ENCODE measurements at regions not wholly inside any gene's neighbourhood (a gene's known extent, or its start where the extent isn't known, plus 50 kb on each side); places are given as distances from the start of the nearest gene placed in this dataset.

DNA sequence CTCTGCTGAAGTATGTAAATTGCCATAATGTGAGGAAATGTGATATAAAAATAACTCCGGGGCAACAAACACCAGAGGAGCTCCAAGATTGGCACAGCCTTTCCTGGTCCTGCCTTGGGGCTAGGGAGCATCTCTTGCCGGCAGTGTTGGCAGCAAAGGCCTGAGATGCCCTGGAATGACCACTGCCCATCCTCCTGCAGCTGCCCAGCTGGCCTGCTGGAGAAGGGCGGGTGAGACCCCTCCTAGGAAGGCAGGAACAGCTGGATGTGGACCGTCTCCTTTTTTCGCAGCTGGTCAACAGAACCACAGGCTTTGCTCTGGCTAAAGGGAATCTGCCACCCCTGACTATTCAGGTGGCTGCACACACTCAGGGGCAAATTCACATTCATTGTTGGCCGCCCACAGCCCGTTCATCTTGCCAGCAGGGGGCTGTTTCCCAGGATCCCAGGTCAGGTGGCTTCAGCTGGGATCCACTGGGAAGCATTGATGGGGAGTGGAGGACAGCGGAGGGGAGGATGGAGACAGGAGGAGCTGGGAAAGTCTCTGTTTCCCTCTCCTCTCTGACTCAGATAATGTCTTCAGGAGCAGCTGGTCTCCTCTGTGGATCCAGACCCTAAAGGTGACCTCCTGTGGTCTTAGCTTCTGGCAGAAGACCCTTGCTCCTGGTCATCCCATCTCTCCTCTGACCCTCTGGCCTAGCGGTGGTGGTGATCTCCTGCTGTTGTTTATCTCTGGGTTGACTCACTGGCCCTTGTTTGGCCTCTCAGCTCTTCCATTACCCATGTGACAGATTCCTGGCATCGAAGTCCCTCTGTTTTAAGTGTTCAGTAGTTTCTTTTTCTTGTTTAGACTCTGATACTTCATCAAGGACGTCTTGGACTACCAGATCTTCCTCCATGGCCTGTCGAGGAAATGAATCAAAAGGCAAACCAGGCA, 336.7 kb downstream of the DHX35 start:
- Histone ChIP-seq H3K36me3 (ENCODE audit: control insufficient read depth in 2 of 3, insufficient read depth in 3 of 3, low read length in 3 of 3) (no peaks in the 10 kb centered on the region), H3K27ac (ENCODE audit: low read depth in 2 of 2, low read length in 2 of 2) (no peak overlapping the region), H3K9ac (ENCODE audit: low read length in 3 of 3) (no peak overlapping the region), H3K27me3 (ENCODE audit: control insufficient read depth, insufficient read depth, low read length) (no peaks in the 10 kb centered on the region), H3K4me1 (ENCODE audit: control insufficient read depth in 2 of 3, insufficient read depth in 2 of 3, low read depth in 1 of 3, low read length in 3 of 3) (no peaks in the 10 kb centered on the region), H3K9me3 (ENCODE audit: control insufficient read depth in 2 of 3, insufficient read depth in 1 of 3, low read length in 3 of 3) (no peaks in the 10 kb centered on the region), H3K4me3 (ENCODE audit: low read length in 3 of 3) (no peak overlapping the region)
- DNase-seq (peak in 2 of 5 donors; percentile 31 to 56), FAIRE-seq (no peak)
- intact Hi-C loops (cut with DNase I) = no loop called here
- TF ChIP-seq, protein P1, sequence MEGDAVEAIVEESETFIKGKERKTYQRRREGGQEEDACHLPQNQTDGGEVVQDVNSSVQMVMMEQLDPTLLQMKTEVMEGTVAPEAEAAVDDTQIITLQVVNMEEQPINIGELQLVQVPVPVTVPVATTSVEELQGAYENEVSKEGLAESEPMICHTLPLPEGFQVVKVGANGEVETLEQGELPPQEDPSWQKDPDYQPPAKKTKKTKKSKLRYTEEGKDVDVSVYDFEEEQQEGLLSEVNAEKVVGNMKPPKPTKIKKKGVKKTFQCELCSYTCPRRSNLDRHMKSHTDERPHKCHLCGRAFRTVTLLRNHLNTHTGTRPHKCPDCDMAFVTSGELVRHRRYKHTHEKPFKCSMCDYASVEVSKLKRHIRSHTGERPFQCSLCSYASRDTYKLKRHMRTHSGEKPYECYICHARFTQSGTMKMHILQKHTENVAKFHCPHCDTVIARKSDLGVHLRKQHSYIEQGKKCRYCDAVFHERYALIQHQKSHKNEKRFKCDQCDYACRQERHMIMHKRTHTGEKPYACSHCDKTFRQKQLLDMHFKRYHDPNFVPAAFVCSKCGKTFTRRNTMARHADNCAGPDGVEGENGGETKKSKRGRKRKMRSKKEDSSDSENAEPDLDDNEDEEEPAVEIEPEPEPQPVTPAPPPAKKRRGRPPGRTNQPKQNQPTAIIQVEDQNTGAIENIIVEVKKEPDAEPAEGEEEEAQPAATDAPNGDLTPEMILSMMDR (IDR thresholded peaks at IDR 0.05; ENCODE audit: borderline replicate concordance, extremely low read depth, insufficient read depth) = no peak

DNA sequence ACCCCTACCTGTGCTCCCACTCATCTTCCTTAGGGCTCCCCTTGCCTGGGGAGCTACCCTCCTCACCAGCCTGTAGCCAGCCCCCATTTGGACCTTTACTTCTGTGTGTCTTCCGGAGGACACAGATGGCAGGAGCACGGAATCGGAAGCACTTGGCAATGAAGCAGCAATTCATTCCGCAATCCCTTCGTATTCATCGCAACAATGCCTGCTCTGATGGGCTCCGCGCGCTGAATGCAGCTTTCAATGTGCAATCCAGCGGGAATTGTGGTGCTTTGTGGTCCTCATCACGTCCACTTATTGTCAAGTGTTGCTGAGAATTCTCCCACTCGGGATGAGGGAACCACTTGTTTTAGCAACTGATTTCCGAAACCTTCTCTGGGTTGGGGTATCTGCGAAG, 336.0 kb downstream of the DHX35 start:
- FAIRE-seq = no peak
- Histone ChIP-seq H3K27me3 (ENCODE audit: control insufficient read depth, insufficient read depth, low read length) (no peaks in the 10 kb centered on the region), H3K4me1 (ENCODE audit: control insufficient read depth in 2 of 3, insufficient read depth in 2 of 3, low read depth in 1 of 3, low read length in 3 of 3) (no peaks in the 10 kb centered on the region), H3K4me3 (ENCODE audit: low read length in 3 of 3) (no peak overlapping the region), H3K9me3 (ENCODE audit: control insufficient read depth in 2 of 3, insufficient read depth in 1 of 3, low read length in 3 of 3) (no peaks in the 10 kb centered on the region), H3K36me3 (ENCODE audit: control insufficient read depth in 2 of 3, insufficient read depth in 3 of 3, low read length in 3 of 3) (no peaks in the 10 kb centered on the region), H3K9ac (ENCODE audit: low read length in 3 of 3) (no peak overlapping the region), H3K27ac (ENCODE audit: low read depth in 2 of 2, low read length in 2 of 2) (no peak overlapping the region)
- intact Hi-C loops (cut with DNase I) = no loop called here
- TF ChIP-seq, protein P1 (IDR thresholded peaks at IDR 0.05; ENCODE audit: borderline replicate concordance, extremely low read depth, insufficient read depth) = no peak
- DNase-seq = no peak

DNA sequence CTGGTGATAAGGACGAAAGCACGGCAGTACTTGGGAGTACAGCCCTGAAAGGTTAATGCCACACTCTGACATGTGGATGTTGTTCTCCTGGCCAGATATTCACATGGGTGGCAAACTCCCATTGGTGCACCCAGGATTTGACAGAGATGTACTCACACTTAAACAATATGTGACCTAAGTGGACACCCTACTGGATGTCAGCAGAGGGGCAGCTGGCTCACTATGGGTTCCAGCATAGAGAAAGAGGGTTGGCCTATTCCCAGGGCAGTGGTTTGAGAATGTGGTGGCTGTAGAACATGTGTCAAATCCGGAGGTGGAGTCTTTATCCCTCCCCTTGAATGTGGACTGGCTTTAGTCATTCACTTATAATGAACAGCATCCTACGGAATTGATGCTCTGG, 333.2 kb downstream of the DHX35 start:
- DNase-seq (no peak), FAIRE-seq (no peak)
- H3K27ac ChIP-seq (ENCODE audit: low read depth in 2 of 2, low read length in 2 of 2) = no peak overlapping the region
- H3K9ac ChIP-seq (ENCODE audit: low read length in 3 of 3) = no peak overlapping the region
- H3K4me3 ChIP-seq (ENCODE audit: low read length in 3 of 3) = no peak overlapping the region
- no peaks in the 10 kb centered on the region for H3K4me1 ChIP-seq (ENCODE audit: control insufficient read depth in 2 of 3, insufficient read depth in 2 of 3, low read depth in 1 of 3, low read length in 3 of 3)
- no peaks in the 10 kb centered on the region for H3K36me3 ChIP-seq (ENCODE audit: control insufficient read depth in 2 of 3, insufficient read depth in 3 of 3, low read length in 3 of 3)
- TF ChIP-seq, protein P1 (IDR thresholded peaks at IDR 0.05; ENCODE audit: borderline replicate concordance, extremely low read depth, insufficient read depth) = no peak
- H3K9me3 ChIP-seq (ENCODE audit: control insufficient read depth in 2 of 3, insufficient read depth in 1 of 3, low read length in 3 of 3) = no peaks in the 10 kb centered on the region
- no peaks in the 10 kb centered on the region for H3K27me3 ChIP-seq (ENCODE audit: control insufficient read depth, insufficient read depth, low read length)
- intact Hi-C loops (cut with DNase I) = no loop called here

Data from kidney (tissue), 13 donors.